H1 (cell line): ENCODE measurements at regions not wholly inside any gene's neighbourhood (a gene's known extent, or its start where the extent isn't known, plus 50 kb on each side); places are given as distances from the start of the nearest gene placed in this dataset.

Experiments used
- ASH2L ChIP-seq: fragments of 200-600, 300-600 bp; sonication (generic); IDR thresholded peaks from one replicate; pipeline ENCODE4 v1.7.1; 2017; ENCODE audit warnings: low read length
- CTCF ChIP-seq, 3 experiments: IDR thresholded peaks; 1 replicate in 2 of 3; 2 replicates in 1 of 3; pipeline versions ENCODE4 v1.5.1 to v1.6.1; 2011; ENCODE audit warnings: low read length in 3 of 3, mild to moderate bottlenecking in 3 of 3, inconsistent platforms in 2 of 3, low read depth in 1 of 3, moderate library complexity in 1 of 3; ENCODE audit not compliant: insufficient read depth in 1 of 3; ENCODE audit errors: control extremely low read depth in 1 of 3
- FOSL1 ChIP-seq: IDR thresholded peaks from 2 replicates; pipeline ENCODE4 v1.6.1; 2011; ENCODE audit warnings: mild to moderate bottlenecking, low read depth, low read length, moderate library complexity; ENCODE audit not compliant: insufficient read depth
- HDAC6 ChIP-seq: IDR thresholded peaks from one replicate; pipeline ENCODE4 v1.7.1; 2012; ENCODE audit warnings: low read depth, mild to moderate bottlenecking, inconsistent platforms, low read length, moderate library complexity
- JUN ChIP-seq: IDR thresholded peaks from 2 replicates; pipeline ENCODE4 v1.6.1; 2011; ENCODE audit warnings: low read depth, mild to moderate bottlenecking, improper control_type of control experiment, low read length
- POLR2A ChIP-seq, 2 experiments: IDR thresholded peaks; 1 replicate in 1 of 2; 2 replicates in 1 of 2; pipeline ENCODE4 v1.6.1; 2011; ENCODE audit warnings: low read depth in 2 of 2, low read length in 2 of 2, mild to moderate bottlenecking in 2 of 2; ENCODE audit errors: control extremely low read depth in 1 of 2
- SUZ12 ChIP-seq: fragments of 200-600 bp; sonication (generic); IDR thresholded peaks from 2 replicates; pipeline ENCODE4 v1.6.1; 2012; ENCODE audit warnings: mild to moderate bottlenecking, inconsistent platforms, low read length, moderate library complexity, mixed read lengths
- TAF1 ChIP-seq: IDR thresholded peaks from 2 replicates; pipeline ENCODE4 v1.6.1; 2011; ENCODE audit warnings: mild to moderate bottlenecking, low read depth, low read length
- USF2 ChIP-seq: IDR thresholded peaks from 2 replicates; pipeline ENCODE4 v1.6.1; 2011; ENCODE audit warnings: low read length, improper control_type of control experiment

GRCh38 chr2:146984014-146984413, 860.8 kb upstream of the ACVR2A start:
- TF ChIP-seq CTCF (IDR thresholded peaks at IDR 0.05; ENCODE audit: control extremely low read depth in 1 of 3, insufficient read depth in 1 of 3, low read depth in 1 of 3, low read length in 3 of 3) (no peak), USF2 (no peak), POLR2A (IDR thresholded peaks at IDR 0.05; ENCODE audit: control extremely low read depth in 1 of 2, low read depth in 2 of 2, low read length in 2 of 2) (no peak), ASH2L (no peak), JUN (no peak), SUZ12 (no peak), TAF1 (no peak), HDAC6 (no peak), FOSL1 (no peak)
